Lung (tissue), 11 donors: ENCODE measurements at regions not wholly inside any gene's neighbourhood (a gene's known extent, or its start where the extent isn't known, plus 50 kb on each side); places are given as distances from the start of the nearest gene placed in this dataset.
A peak's percentile ranks its signal among the peaks of the same experiment; 100 is the strongest.

Experiments
- ATAC-seq: fragments of 200-7000 bp; cut with Tn5 transposase; one replicate; pipeline ENCODE4 v1.9.1; 2020; ENCODE audit warnings: moderate number of reproducible peaks; ENCODE audit not compliant: insufficient read depth, low FRiP score
- DNase-seq, 3 donors: peaks; one replicate each; pipeline ENCODE4 v3.0.0-alpha.2; 2013 to 2017
- H3K27ac ChIP-seq, 2 donors: one replicate each; pipeline ENCODE4 v1.5.1; 2013; ENCODE audit warnings: mild to moderate bottlenecking in 2 of 2, moderate library complexity in 2 of 2, control low read depth in 1 of 2, inconsistent platforms in 1 of 2, low read depth in 1 of 2, low read length in 1 of 2
- H3K27me3 ChIP-seq, 3 donors: one replicate each; pipeline ENCODE4 v1.5.1; 2013; ENCODE audit warnings: low read length in 2 of 3; ENCODE audit not compliant: control insufficient read depth in 3 of 3, insufficient read depth in 3 of 3
- H3K36me3 ChIP-seq, 4 donors: one replicate each; pipeline ENCODE4 v1.5.1; 2013; ENCODE audit warnings: low read length in 4 of 4, mild to moderate bottlenecking in 1 of 4, moderate library complexity in 1 of 4; ENCODE audit not compliant: control insufficient read depth in 4 of 4, insufficient read depth in 4 of 4
- H3K4me1 ChIP-seq, 5 donors: one replicate each; pipeline ENCODE4 v1.5.1; 2013; ENCODE audit warnings: low read length in 5 of 5, mild to moderate bottlenecking in 2 of 5, moderate library complexity in 1 of 5; ENCODE audit not compliant: control insufficient read depth in 5 of 5, insufficient read depth in 5 of 5
- H3K4me3 ChIP-seq: one replicate; pipeline ENCODE4 v1.5.1; 2013; ENCODE audit warnings: mild to moderate bottlenecking, control low read depth, moderate library complexity
- H3K9ac ChIP-seq, 2 donors: one replicate each; pipeline ENCODE4 v1.5.1; 2013; ENCODE audit warnings: low read length in 2 of 2, control low read depth in 1 of 2; ENCODE audit not compliant: insufficient read depth in 1 of 2
- H3K9me3 ChIP-seq, 4 donors: one replicate each; pipeline ENCODE4 v1.5.1; 2013; ENCODE audit warnings: low read length in 3 of 4, mild to moderate bottlenecking in 1 of 4, moderate library complexity in 1 of 4; ENCODE audit not compliant: control insufficient read depth in 4 of 4, insufficient read depth in 3 of 4
- CTCF ChIP-seq: IDR thresholded peaks from 2 replicates; pipeline ENCODE4 v1.5.1; 2012; ENCODE audit warnings: mild to moderate bottlenecking; ENCODE audit errors: control extremely low read depth, extremely low read depth
- WGBS, 2 donors: extraction: QIAGEN DNeasy Blood & Tissue Kit; methylation state at CpG; one replicate each; pipeline ENCODE4 v1.1.7; 2013; 5-methylcytosine and 5-hydroxymethylcytosine counted together
- donor health status: control.
- donor health status: control.
- donor health status: Bipolar disorder and iron deficiency.
- donor health status: healthy.
- donor health status: DM: yes; HTN: yes; CAD: no.

- no peak overlapping the region for H3K9ac ChIP-seq
- H3K4me1 ChIP-seq = no peaks in the 10 kb centered on the region
- H3K27ac ChIP-seq = no peak overlapping the region
- H3K4me3 ChIP-seq = no peak overlapping the region
- ATAC-seq = no peak
- no peaks in the 10 kb centered on the region for H3K27me3 ChIP-seq
- WGBS, 2 donors = 87 to 89% methylated on average over 2 of the region's 2 CpGs
- TF ChIP-seq CTCF = no peak
- H3K36me3 ChIP-seq = no peaks in the 10 kb centered on the region
- DNase-seq = peak in 1 of 3 donors; percentile 17
- no peaks in the 10 kb centered on the region for H3K9me3 ChIP-seq
These were observed 287.6 kb downstream of the DIPK2A start for GRCh38 chr3:144259267-144259666.

DNA sequence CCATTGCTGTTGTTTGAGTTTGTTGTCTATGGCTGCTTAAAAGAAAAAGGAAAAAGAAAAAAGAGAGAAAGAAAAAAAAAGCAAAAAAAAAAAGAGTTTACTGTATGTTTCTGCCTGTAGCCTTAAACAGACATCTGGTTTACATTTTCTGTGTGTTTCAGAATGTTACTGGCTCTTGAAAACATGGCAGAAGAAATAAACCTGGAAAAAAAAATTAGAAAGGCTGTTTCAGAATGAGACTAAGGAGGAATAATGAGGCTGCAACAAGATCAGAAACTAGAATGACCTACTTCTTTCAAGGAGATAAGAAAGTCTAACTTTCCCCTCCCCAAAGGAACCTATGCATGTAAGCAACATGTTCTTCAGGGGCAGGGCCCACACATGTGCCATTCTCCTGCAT, 292.1 kb downstream of the DIPK2A start:
- DNase-seq (peak in 1 of 3 donors; percentile 10), ATAC-seq (no peak)
- no peak for TF ChIP-seq CTCF
- Histone ChIP-seq H3K4me1 (no peaks in the 10 kb centered on the region), H3K36me3 (no peaks in the 10 kb centered on the region), H3K9ac (no peak overlapping the region), H3K27me3 (no peaks in the 10 kb centered on the region), H3K4me3 (no peak overlapping the region), H3K9me3 (no peaks in the 10 kb centered on the region), H3K27ac (peak overlapping the region in 1 of 2 donors; percentile 9)

DNA sequence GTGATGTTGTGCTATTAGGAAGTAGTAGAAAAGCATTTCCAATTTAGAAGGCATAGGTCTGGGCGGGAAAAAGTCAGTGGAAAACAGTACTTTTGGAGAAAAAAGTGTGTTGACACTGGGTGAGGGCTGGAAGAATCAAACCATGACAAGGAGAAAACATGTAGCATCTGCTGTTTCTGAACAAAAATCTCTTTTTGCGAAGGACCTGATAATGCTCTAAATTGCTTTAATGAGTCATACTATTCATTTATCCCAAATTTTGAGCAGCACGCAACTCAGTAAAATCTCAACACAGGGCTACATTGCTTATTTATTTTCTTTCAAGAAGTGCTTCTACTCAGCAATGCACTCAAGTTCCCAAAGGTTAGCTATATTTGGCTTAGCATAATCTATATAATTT, 292.7 kb downstream of the DIPK2A start:
- Histone ChIP-seq H3K9me3 (no peaks in the 10 kb centered on the region), H3K27me3 (no peaks in the 10 kb centered on the region), H3K4me1 (no peaks in the 10 kb centered on the region), H3K36me3 (no peaks in the 10 kb centered on the region), H3K9ac (no peak overlapping the region), H3K27ac (no peak overlapping the region), H3K4me3 (no peak overlapping the region)
- no peak for TF ChIP-seq CTCF
- WGBS, 2 donors = 90 to 98% methylated on average over 3 of the region's 3 CpGs
- DNase-seq = peak in 1 of 3 donors; percentile 17
- ATAC-seq = no peak

DNA sequence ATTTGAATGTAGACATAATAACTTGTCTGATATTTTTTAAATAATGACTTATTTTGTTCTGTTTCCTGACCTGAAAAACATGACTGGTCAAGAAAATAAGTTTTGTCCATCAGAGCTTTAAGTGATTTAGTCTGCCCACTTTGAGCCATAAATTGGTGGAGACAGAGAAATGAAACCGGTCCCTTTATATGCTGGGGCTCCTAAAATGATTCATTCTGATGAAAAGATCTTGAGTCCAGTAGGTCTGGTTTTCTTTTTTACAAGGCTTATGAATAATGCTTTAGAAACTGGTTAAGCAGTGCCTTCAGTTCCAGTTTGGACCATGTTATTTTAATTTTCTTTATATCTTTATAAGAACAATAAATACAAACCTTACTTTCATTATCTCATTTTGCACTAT, 293.2 kb downstream of the DIPK2A start:
- Histone ChIP-seq H3K4me1 (no peaks in the 10 kb centered on the region), H3K36me3 (no peaks in the 10 kb centered on the region), H3K4me3 (no peak overlapping the region), H3K27ac (no peak overlapping the region), H3K9me3 (no peaks in the 10 kb centered on the region), H3K27me3 (no peaks in the 10 kb centered on the region), H3K9ac (no peak overlapping the region)
- ATAC-seq = no peak
- DNase-seq = no peak
- TF ChIP-seq CTCF = no peak
- 91 to 96% methylated on average over 1 of the region's 1 CpG for WGBS, 2 donors
